ENCODE measurements at regions not wholly inside any gene's neighbourhood (a gene's known extent, or its start where the extent isn't known, plus 50 kb on each side); places are given as distances from the start of the nearest gene placed in this dataset.

- DNase-seq, result no peak
Observed at GRCh38 chr7:25759748-25760147, 392.2 kb upstream of the NFE2L3 start.

GRCh38 chr7:25762511-25763462 lies 389.2 kb upstream of the NFE2L3 start:
- DNase-seq, result no peak

GRCh38 chr7:25763463-25763860 lies 388.5 kb upstream of the NFE2L3 start:
- no peak for DNase-seq

DNA sequence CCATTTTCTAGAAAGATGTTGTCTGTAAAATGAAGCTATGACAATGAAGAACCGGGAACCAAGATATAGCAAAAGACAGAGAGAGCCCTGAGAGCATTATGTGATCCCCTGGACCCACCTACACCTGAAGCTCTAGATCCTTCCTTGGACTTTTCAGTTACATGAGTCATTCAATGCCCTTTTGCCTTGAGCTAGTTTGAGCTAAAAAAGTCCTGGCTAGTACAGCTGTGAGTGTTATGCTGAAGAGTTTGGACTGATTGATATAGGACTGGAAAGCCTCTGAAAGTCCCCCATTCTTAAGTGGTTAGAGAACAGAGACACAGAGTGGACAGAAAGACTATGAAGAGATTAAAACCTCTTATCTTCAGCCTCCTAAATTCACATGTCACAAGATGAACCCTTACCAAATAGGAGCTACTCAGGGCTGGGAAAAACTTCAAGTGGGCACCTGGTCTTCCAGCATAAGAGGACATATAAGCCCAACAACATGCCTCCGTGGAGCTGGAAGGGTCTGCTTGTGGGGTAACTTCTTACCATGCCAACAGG lies 386.8 kb upstream of the NFE2L3 start:
- DNase-seq, result no peak

DNA sequence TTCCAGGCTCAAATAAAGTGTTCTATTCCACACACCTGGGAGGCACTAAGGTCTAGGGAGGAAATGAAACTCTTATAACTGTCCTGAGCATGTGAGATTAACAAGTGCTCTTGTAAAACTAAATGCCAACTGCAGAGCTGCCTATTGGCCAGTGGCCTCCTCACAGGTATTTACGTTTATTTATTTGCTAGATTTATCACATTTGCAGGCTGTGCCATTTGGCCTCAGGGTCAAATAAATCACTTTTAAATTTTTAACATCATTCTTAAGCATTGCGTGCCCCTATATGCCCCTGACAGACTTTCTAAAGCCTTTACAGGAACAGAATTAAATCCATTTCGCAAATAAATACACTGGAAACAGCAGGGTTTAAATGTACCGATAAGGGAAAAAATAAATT lies 381.8 kb upstream of the NFE2L3 start:
- no peak for DNase-seq

- no peak for DNase-seq
Observed at GRCh38 chr7:25770670-25771069, 381.3 kb upstream of the NFE2L3 start.

GRCh38 chr7:25771491-25771890 lies 380.5 kb upstream of the NFE2L3 start:
- DNase-seq, result no peak

DNA sequence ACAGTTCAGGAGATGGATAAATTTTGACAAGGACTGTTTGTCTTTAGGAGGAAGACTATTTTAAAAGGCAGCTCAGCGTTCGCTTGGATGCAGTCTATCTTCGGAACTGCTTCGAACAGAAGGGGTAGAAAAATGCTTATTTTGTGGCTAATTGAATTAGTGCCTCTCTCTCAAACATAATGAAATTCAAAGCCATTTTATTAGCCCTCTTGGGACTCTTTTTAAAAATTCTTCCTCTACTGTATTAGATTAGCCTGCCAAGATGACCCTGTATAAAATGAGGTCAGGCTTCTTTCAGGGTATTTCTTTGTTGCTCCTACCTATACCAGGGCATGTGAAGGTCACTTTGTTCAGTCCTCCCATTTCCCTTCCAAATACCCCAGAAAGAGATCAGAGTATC lies 379.2 kb upstream of the NFE2L3 start:
- no peak for DNase-seq

GRCh38 chr7:25774675-25775074 lies 377.3 kb upstream of the NFE2L3 start:
- no peak for DNase-seq

GRCh38 chr7:25775570-25775969 lies 376.4 kb upstream of the NFE2L3 start:
- no peak for DNase-seq

DNA sequence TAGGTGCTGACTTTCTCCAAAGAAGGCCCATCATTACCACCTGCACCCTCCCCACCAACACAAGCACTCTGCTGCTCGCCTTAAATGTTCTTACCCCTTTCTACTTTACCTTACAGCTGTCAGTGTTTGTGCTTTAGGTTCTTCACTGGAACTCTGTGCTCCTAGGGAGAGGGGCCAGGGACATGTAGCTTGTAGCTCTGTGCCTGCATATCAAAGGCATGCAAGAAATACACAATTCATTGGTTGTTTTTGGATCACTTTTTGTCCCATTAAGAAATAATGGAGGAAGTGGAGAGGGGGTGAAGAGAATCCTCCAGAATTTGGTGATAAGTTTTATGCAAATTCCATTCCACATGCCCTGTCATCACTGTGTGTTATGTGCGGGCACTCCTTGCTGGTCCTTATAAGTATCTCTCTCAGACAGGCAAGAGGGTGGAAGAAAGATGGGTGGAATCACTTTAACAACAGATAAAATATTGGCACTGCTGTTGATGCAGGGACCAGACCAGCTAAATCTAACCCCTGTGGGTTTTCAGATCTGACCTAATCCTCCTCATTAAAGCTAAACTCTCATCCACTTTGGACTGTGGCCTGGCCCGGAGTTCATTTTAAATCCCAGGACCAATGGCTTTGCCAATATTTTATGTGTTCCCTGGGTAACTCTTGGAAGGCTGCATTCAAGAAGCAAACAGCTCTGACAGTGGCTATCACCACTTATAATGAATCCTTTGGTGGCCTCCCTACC lies 375.8 kb upstream of the NFE2L3 start:
- no peak for DNase-seq

- no peak for DNase-seq
Observed at GRCh38 chr7:25776744-25777123, 375.3 kb upstream of the NFE2L3 start.

DNA sequence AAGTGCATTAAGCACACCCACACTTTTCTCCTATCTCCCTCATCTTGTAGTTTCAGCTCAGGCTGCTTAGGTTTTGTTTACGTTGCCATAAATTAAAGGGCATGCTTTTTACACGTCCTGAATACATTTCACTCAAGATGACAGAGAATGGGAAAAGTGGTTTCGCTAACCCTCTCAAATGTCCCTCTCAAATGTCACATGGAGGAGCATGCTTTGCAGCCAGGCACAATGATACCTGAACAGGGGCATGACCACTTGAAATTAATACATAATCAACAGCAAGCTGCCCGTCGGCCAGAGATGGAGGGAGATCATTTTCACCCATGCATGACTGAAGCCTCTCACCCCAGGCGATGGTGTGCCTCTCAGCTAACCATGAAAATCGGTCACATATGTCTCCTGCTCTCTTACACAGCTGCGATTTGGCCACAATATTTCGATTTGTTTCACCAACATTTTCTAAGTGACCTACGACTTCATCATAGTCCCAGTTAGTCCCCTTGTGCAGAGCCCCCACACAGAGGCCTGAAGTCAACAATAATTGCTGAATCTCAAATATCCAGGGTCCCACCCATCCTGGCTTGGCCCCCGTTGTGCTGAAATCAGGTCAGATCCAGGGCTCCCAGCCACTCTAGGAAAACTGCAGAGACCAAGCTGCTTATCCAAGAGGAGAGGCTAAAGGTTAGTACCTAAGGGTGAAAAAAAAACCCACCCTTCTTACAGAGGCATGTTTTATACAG lies 373.9 kb upstream of the NFE2L3 start:
- no peak for DNase-seq

- no peak for DNase-seq
Observed at GRCh38 chr7:25779002-25779546, 372.9 kb upstream of the NFE2L3 start.

DNA sequence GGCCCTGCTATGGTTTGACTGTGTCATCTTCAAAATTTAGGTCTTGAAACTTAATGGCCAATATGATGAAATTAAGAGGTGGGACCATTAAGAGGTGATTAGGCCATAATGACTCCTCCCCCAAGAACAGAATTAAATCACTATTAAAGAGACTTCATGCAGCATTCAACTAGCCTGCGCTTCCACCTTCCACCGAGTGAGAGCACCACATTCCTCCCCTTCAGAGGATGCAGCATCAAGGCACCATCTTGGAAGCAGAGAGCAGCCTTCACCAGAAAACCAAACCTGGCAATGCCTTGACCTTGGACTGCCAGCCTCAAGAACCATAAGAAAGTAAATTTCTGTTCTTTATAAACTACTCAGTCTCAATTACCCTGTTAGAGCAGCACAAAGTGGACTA lies 371.1 kb upstream of the NFE2L3 start:
- DNase-seq, result no peak

DNA sequence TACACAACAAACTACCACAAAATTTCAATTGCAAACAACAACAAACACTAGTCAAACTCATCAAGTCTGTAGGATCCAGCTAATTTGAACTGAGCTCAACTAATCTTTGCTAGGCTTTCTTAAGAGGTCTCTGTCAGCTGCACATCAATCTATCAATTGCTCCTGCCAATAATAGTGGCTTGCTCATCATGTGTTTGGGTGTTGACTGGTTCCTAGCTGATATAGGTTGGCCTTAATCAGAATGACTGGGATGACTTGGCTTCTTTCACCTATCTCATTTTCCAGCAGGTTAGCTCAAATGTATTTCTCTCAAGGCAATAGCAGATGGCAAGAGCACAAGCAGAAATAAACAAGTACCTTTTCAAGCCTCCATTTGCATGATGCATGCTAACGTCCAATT lies 370.3 kb upstream of the NFE2L3 start:
- DNase-seq, result peak; percentile 3

DNA sequence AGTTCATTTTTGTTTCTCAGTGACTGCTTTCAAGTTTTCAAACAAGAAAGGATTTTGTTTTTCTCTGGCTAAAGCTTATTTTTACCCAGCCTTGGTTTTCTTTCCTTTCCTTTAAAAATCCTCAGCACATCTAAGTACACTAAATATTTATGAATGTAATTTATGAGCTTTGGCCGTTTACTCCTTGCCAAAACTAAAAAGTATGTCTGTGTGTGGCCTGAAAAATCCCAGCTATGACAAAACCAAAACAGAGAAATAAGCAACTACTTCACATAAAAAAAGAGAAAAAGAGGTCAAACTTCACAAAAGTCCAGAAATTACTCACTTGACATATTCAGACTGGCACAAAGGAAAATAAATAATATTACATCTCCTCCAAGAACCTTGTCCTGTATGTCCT lies 365.1 kb upstream of the NFE2L3 start:
- DNase-seq, result no peak

- DNase-seq, result no peak
Observed at GRCh38 chr7:25787336-25787735, 364.7 kb upstream of the NFE2L3 start.

DNA sequence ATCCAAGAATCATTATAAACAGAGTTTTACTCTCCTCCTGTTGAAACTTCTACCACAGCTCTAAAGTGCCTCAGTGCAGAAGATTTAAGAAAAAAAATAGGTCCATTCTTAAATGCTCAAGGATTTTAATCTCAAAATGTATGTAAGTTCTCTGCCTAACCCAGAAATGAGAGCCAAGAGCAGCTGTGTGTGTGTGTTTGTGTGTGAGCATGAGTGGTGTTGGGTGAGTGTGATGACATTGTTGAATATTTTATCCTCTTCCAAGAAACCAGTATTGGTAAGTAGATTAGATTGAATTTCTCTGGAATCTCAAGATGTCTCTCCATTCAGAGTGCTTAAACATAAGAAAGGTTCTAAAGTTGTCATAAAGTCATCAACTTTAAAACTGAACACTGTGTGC lies 363.6 kb upstream of the NFE2L3 start:
- DNase-seq, result no peak

GRCh38 chr7:25788961-25789620 lies 362.9 kb upstream of the NFE2L3 start:
- DNase-seq, result no peak

DNA sequence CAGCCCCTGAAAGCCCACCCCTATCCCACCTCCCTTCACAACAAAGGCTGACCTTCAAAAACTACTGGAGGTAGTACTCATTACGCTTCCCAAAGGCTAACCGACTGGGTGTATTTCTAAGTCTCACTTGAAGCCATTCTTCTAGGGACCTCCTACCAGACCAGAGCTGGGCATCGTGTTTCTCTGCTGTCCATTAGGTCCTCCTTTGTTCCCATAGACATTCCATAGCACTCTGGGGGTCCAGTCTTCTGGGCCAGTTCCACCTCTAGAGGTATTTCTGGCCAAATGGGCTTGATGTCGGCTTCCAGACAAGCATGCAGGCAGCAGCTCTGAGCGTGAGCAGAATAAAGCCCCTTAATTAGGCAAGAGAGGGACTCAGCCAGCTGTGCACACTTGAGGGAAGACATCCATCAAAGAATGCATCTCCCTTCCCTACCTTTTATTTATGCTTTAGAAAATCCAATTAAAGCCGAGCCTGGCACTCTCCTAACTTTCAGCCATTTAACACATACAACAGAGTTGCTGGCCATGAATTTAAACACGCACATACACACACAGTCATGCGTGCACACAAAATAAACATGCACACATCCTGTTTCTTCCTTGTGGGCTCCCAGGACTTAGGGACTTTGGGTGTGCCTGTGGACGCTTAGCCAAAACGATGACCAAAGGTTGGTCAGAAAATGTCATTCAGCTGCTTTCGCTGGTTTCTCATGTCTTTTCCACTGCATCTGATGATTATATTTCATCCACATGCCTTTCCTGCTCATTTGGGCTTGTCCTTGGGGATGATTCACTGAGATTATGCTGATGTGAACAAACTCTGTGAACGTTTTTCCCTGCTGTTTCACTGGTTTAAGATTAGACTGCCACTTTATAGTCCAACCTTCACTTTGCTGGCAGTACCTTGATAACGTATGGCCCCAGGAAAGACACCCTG lies 362.0 kb upstream of the NFE2L3 start:
- no peak for DNase-seq

All from hematopoietic multipotent progenitor cell treated with erythropoietin and hydrocortisone succinate and interleukin-3 and kit ligand, for 8 days (in vitro differentiated cells).